NCI-H510A (cell line): ENCODE measurements at regions not wholly inside any gene's neighbourhood (a gene's known extent, or its start where the extent isn't known, plus 50 kb on each side); places are given as distances from the start of the nearest gene placed in this dataset.

Experiments
- DNase-seq: peaks from one replicate; lab custom pipeline; 2025; lab: John Stamatoyannopoulos, UW

GRCh38 chr2:145144131-145144728 lies 624.3 kb upstream of the ZEB2 start:
- no peak for DNase-seq

- DNase-seq: no peak
These were observed 622.1 kb upstream of the ZEB2 start for GRCh38 chr2:145141981-145142380.

GRCh38 chr2:145140658-145141057 lies 620.7 kb upstream of the ZEB2 start:
- no peak for DNase-seq

GRCh38 chr2:145138626-145139025 lies 618.7 kb upstream of the ZEB2 start:
- DNase-seq: no peak

GRCh38 chr2:145137901-145138300 lies 618.0 kb upstream of the ZEB2 start:
- no peak for DNase-seq

GRCh38 chr2:145137211-145137610 lies 617.3 kb upstream of the ZEB2 start:
- DNase-seq: no peak

- no peak for DNase-seq
These were observed 616.8 kb upstream of the ZEB2 start for GRCh38 chr2:145136702-145137101.

GRCh38 chr2:145126146-145126545 lies 606.2 kb upstream of the ZEB2 start:
- DNase-seq: no peak

GRCh38 chr2:145124085-145124484 lies 604.2 kb upstream of the ZEB2 start:
- no peak for DNase-seq

GRCh38 chr2:145123606-145124005 lies 603.7 kb upstream of the ZEB2 start:
- DNase-seq: no peak

- DNase-seq: no peak
These were observed 599.3 kb upstream of the ZEB2 start for GRCh38 chr2:145119225-145119624.

- no peak for DNase-seq
These were observed 597.2 kb upstream of the ZEB2 start for GRCh38 chr2:145116834-145117725.

GRCh38 chr2:145116056-145116455 lies 596.1 kb upstream of the ZEB2 start:
- DNase-seq: no peak

- DNase-seq: no peak
These were observed 594.8 kb upstream of the ZEB2 start for GRCh38 chr2:145114726-145115125.

GRCh38 chr2:145112467-145112866 lies 592.5 kb upstream of the ZEB2 start:
- DNase-seq: no peak

- no peak for DNase-seq
These were observed 590.9 kb upstream of the ZEB2 start for GRCh38 chr2:145110668-145111356.

- DNase-seq: no peak
These were observed 589.2 kb upstream of the ZEB2 start for GRCh38 chr2:145108959-145109710.

GRCh38 chr2:145108361-145108778 lies 588.5 kb upstream of the ZEB2 start:
- DNase-seq: no peak

- DNase-seq: no peak
These were observed 586.4 kb upstream of the ZEB2 start for GRCh38 chr2:145106293-145106692.

- DNase-seq: no peak
These were observed 582.8 kb upstream of the ZEB2 start for GRCh38 chr2:145102706-145103105.

GRCh38 chr2:145100301-145100700 lies 580.4 kb upstream of the ZEB2 start:
- DNase-seq: no peak

- no peak for DNase-seq
These were observed 576.7 kb upstream of the ZEB2 start for GRCh38 chr2:145096582-145096981.
